Esophagus muscularis mucosa (tissue), 4 donors: ENCODE measurements at regions not wholly inside any gene's neighbourhood (a gene's known extent, or its start where the extent isn't known, plus 50 kb on each side); places are given as distances from the start of the nearest gene placed in this dataset.

Source experiments
- EP300 ChIP-seq: sonication (generic); formaldehyde crosslinking; IDR thresholded peaks from one replicate; pipeline ENCODE4 v1.6.1; 2017; ENCODE audit warnings: antibody characterized with exemption
- POLR2A ChIP-seq: fragments of 450-650 bp; IDR thresholded peaks from one replicate; pipeline ENCODE4 v1.6.1; 2017; ENCODE audit warnings: antibody characterized with exemption, moderate library complexity, mild to moderate bottlenecking, low read depth
- TF ChIP-seq, protein P1 (sequence below), 3 experiments: fragments of 200-600 bp in 2 of 3; fragments of 450-650 bp in 1 of 3; sonication (generic) in 2 of 3; IDR thresholded peaks; one replicate each; pipeline ENCODE4 v1.5.1; 2017 to 2019; ENCODE audit warnings: antibody characterized with exemption in 3 of 3, mild to moderate bottlenecking in 2 of 3, moderate library complexity in 1 of 3

DNA sequence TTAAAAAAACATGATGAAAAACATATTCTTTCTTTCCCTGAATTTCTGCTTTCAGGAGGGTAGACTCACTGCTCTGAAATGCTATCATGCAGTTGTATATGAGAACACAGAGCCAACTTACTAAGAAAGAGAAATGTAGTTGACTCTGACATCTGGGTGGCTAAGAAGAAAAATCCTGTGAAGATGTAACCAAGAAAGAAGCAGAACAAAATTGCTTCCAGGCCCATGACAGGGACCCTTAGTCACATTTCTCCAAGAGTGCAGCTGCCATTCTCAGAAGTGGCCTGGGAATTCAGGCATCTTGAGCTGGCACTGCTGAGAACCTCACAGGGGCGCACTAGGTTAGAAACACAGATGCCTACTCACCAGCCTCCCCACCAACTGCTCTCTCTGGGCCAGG lies 73.6 kb downstream of the RPL27A start:
- TF ChIP-seq, protein P1, sequence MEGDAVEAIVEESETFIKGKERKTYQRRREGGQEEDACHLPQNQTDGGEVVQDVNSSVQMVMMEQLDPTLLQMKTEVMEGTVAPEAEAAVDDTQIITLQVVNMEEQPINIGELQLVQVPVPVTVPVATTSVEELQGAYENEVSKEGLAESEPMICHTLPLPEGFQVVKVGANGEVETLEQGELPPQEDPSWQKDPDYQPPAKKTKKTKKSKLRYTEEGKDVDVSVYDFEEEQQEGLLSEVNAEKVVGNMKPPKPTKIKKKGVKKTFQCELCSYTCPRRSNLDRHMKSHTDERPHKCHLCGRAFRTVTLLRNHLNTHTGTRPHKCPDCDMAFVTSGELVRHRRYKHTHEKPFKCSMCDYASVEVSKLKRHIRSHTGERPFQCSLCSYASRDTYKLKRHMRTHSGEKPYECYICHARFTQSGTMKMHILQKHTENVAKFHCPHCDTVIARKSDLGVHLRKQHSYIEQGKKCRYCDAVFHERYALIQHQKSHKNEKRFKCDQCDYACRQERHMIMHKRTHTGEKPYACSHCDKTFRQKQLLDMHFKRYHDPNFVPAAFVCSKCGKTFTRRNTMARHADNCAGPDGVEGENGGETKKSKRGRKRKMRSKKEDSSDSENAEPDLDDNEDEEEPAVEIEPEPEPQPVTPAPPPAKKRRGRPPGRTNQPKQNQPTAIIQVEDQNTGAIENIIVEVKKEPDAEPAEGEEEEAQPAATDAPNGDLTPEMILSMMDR (IDR thresholded peaks at IDR 0.05): no peak
- TF ChIP-seq POLR2A (no peak), EP300 (no peak)
